ENCODE measurements at regions not wholly inside any gene's neighbourhood (a gene's known extent, or its start where the extent isn't known, plus 50 kb on each side); places are given as distances from the start of the nearest gene placed in this dataset.

GRCh38 chr5:173746047-173746646 is 129.7 kb upstream of the BOD1 start:
- DNase-seq (ENCODE audit: low read depth) = no peak
- no peak overlapping the region for H3K4me3 ChIP-seq (ENCODE audit: low read depth, low read length)
- no peak for TF ChIP-seq CTCF (IDR thresholded peaks at IDR 0.05; ENCODE audit: insufficient read depth, low read length)

- DNase-seq (ENCODE audit: low read depth) = no peak
- no peak for TF ChIP-seq CTCF (IDR thresholded peaks at IDR 0.05; ENCODE audit: insufficient read depth, low read length)
- H3K4me3 ChIP-seq (ENCODE audit: low read depth, low read length) = no peak overlapping the region
These were observed 131.4 kb upstream of the BOD1 start for GRCh38 chr5:173747876-173748275.

GRCh38 chr5:173750538-173751265 is 134.3 kb upstream of the BOD1 start:
- H3K4me3 ChIP-seq (ENCODE audit: low read depth, low read length) = no peak overlapping the region
- TF ChIP-seq CTCF (IDR thresholded peaks at IDR 0.05; ENCODE audit: insufficient read depth, low read length) = no peak
- no peak for DNase-seq (ENCODE audit: low read depth)

- no peak overlapping the region for H3K4me3 ChIP-seq (ENCODE audit: low read depth, low read length)
- no peak for DNase-seq (ENCODE audit: low read depth)
- no peak for TF ChIP-seq CTCF (IDR thresholded peaks at IDR 0.05; ENCODE audit: insufficient read depth, low read length)
These were observed 134.8 kb upstream of the BOD1 start for GRCh38 chr5:173751266-173751600.

GRCh38 chr5:173752653-173753052 is 135.5 kb upstream of the CPEB4 start:
- TF ChIP-seq CTCF (IDR thresholded peaks at IDR 0.05; ENCODE audit: insufficient read depth, low read length) = no peak
- no peak for DNase-seq (ENCODE audit: low read depth)
- no peak overlapping the region for H3K4me3 ChIP-seq (ENCODE audit: low read depth, low read length)

- DNase-seq (ENCODE audit: low read depth) = no peak
- H3K4me3 ChIP-seq (ENCODE audit: low read depth, low read length) = no peak overlapping the region
- no peak for TF ChIP-seq CTCF (IDR thresholded peaks at IDR 0.05; ENCODE audit: insufficient read depth, low read length)
These were observed 134.6 kb upstream of the CPEB4 start for GRCh38 chr5:173753307-173754168.
